Right lobe of liver (tissue), 6 donors: ENCODE measurements at regions not wholly inside any gene's neighbourhood (a gene's known extent, or its start where the extent isn't known, plus 50 kb on each side); places are given as distances from the start of the nearest gene placed in this dataset.

Experiments used
- ATAC-seq, 4 donors: fragments of 200-7000 bp; cut with Tn5 transposase; one replicate each; pipeline ENCODE4 v1.9.1; 2020; ENCODE audit warnings: mild to moderate bottlenecking in 4 of 4, moderate library complexity in 4 of 4
- DNase-seq, 3 donors: peaks; one replicate each; pipeline ENCODE4 v3.0.0-alpha.2; 2020
- H3K27ac ChIP-seq, 3 donors: fragments of 200-600 bp; one replicate each; pipeline ENCODE4 v1.8.0; 2022
- H3K27me3 ChIP-seq, 2 donors: fragments of 200-600 bp; one replicate each; pipeline ENCODE4 v1.8.0; 2022
- H3K36me3 ChIP-seq, 4 donors: fragments of 200-600 bp; sonication (generic) in 1 of 4; one replicate each; pipeline versions ENCODE4 v1.5.1 to v1.8.0; 2017 to 2022; ENCODE audit warnings: control low read depth in 1 of 4
- H3K4me1 ChIP-seq, 4 donors: fragments of 200-600 bp; sonication (generic) in 1 of 4; one replicate each; pipeline versions ENCODE4 v1.5.1 to v1.8.0; 2017 to 2022; ENCODE audit warnings: control low read depth in 1 of 4
- H3K4me3 ChIP-seq, 3 donors: fragments of 200-600 bp; one replicate each; pipeline ENCODE4 v1.8.0; 2022
- H3K9me3 ChIP-seq, 4 donors: fragments of 200-600 bp; sonication (generic) in 1 of 4; one replicate each; pipeline versions ENCODE4 v1.5.1 to v1.8.0; 2017 to 2022; ENCODE audit warnings: control low read depth in 1 of 4
- POLR2A ChIP-seq: fragments of 450-650 bp; IDR thresholded peaks from one replicate; pipeline ENCODE4 v1.6.1; 2017; ENCODE audit warnings: antibody characterized with exemption, mild to moderate bottlenecking
- WGBS: methylation state at CpG from one replicate; pipeline ENCODE4 v1.1.6; 2018; ENCODE audit warnings: low coverage, low lambda C conversion rate; ENCODE audit not compliant: insufficient coverage; ENCODE audit errors: missing lambda C conversion rate; 5-methylcytosine and 5-hydroxymethylcytosine counted together
- intact Hi-C, 2 donors: fragments of 100-400 bp; cut with DNase I; formaldehyde crosslinking; loops; one replicate each; pipeline versions ENCODE4 v1.11.2 to v1.14.1; 2022
- TF ChIP-seq, protein P1 (sequence below), 4 donors: fragments of 200-600 bp in 3 of 4; fragments of 450-650 bp in 1 of 4; IDR thresholded peaks; one replicate each; pipeline versions ENCODE4 v1.5.1 to v1.8.0; 2016 to 2022; ENCODE audit warnings: antibody characterized with exemption in 4 of 4, mild to moderate bottlenecking in 2 of 4
- donor health status: DM: no; HTN: yes; CAD: no.
- donor health status: DM: no; HTN: no; CAD: no.
- donor health status: DM: no; HTN: no; CAD: no.
- donor health status: DM: no; HTN: yes; CAD: no.
- donor health status: DM: no; HTN: yes; CAD: no.

DNA sequence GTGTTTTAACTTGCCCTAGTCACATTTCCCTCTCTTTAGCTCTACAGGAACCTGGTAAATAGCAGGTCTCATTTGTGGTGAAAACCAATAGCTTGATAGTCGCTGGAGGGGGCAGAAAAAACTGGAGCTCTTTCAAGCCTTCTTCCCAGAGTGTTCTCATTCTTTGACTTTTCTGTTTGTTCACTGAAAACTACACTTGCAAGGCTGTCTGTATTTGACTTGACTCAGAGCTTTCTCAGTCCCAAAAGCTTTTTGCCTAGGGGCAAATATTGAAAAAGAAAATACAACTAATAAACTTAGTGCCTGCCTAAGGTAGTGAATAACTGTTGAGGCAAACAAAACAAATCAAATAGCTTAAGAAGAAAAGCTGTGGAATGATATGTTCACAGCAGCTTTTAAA, 217.1 kb upstream of the CHRM3 start:
- Histone ChIP-seq H3K27me3 (no peaks in the 10 kb centered on the region), H3K27ac (no peak overlapping the region), H3K9me3 (no peaks in the 10 kb centered on the region), H3K36me3 (no peaks in the 10 kb centered on the region), H3K4me1 (no peaks in the 10 kb centered on the region), H3K4me3 (no peak overlapping the region)
- TF ChIP-seq, protein P1, sequence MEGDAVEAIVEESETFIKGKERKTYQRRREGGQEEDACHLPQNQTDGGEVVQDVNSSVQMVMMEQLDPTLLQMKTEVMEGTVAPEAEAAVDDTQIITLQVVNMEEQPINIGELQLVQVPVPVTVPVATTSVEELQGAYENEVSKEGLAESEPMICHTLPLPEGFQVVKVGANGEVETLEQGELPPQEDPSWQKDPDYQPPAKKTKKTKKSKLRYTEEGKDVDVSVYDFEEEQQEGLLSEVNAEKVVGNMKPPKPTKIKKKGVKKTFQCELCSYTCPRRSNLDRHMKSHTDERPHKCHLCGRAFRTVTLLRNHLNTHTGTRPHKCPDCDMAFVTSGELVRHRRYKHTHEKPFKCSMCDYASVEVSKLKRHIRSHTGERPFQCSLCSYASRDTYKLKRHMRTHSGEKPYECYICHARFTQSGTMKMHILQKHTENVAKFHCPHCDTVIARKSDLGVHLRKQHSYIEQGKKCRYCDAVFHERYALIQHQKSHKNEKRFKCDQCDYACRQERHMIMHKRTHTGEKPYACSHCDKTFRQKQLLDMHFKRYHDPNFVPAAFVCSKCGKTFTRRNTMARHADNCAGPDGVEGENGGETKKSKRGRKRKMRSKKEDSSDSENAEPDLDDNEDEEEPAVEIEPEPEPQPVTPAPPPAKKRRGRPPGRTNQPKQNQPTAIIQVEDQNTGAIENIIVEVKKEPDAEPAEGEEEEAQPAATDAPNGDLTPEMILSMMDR (IDR thresholded peaks at IDR 0.05): no peak
- TF ChIP-seq POLR2A: no peak
- ATAC-seq (no peak), DNase-seq (no peak)
- intact Hi-C loops: no loop called here
- WGBS: 69% methylated on average over 1 of the region's 1 CpG

DNA sequence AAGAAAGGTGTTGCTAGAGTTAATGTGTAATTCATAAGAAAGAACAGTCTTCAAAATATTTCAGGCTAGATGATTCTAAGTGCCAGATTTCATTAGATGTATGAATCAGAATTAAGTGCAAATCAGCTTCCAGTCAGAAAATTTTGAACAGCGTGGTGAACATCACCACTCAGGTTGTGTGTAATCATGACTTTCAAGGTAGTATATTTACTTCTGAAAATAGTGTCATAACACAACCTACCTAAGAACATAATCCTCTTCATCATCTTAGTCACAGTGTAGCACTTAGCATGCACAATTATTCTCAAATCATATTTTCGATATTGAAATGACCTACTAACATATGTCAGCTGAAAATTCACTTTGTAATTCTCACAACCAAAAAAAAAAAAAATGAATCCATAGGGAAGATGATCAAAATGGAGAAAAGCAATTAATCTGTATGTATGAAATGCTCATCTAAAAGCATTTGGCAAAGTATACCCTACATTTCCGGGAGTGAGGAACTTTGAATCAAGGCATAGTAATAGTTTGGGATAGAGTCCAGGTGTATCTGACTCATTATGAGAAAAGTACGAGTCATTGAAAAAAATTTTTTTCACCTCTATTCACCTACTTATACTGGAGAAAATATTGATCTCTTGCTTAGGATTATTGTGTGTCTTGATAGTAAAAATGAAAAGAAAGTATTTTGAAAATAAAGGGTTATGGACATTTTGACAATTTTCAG, 221.8 kb upstream of the CHRM3 start:
- TF ChIP-seq POLR2A: no peak
- Histone ChIP-seq H3K4me1 (no peaks in the 10 kb centered on the region), H3K36me3 (no peaks in the 10 kb centered on the region), H3K27ac (no peak overlapping the region), H3K4me3 (no peak overlapping the region), H3K27me3 (no peaks in the 10 kb centered on the region), H3K9me3 (no peaks in the 10 kb centered on the region)
- no peak for DNase-seq
- ATAC-seq: no peak
- WGBS: 52% methylated on average over 4 of the region's 4 CpGs
- intact Hi-C loops: no loop called here

DNA sequence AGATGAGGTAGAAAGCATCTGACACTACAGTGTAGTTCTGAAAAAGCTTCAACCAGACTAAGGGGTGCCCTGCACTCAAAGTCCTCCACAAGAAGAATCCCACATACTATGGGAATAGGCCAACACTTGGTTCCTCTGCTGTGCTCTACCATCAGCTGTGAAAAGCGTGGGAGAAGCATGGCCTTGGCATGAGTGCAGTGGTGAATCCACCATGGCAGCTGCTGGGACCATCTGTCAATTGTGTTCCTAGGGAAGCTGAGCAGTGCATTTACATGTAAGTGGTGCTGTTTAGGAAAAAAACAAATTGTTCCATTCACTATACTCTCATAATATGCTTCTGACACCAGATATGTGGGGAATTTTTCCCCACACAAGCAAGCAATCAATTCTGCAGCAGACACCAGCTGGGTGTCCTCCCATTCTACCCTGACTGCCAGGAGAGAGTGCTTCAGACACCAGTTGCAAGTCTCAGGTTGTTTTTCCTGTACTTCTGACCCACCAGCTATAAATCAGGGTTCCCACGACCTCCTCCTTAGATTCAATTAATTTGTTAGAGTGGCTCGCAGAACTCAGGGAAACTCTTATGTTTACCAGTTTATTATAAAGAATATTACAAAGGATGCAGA, 230.8 kb upstream of the CHRM3 start:
- ATAC-seq (no peak), DNase-seq (no peak)
- Histone ChIP-seq H3K4me1 (no peaks in the 10 kb centered on the region), H3K36me3 (no peaks in the 10 kb centered on the region), H3K9me3 (no peaks in the 10 kb centered on the region), H3K27ac (no peak overlapping the region), H3K27me3 (no peaks in the 10 kb centered on the region), H3K4me3 (no peak overlapping the region)
- WGBS: 34% methylated on average over 3 of the region's 3 CpGs
- intact Hi-C loops: no loop called here
- no peak for TF ChIP-seq POLR2A
- TF ChIP-seq, protein P1 (IDR thresholded peaks at IDR 0.05): no peak

DNA sequence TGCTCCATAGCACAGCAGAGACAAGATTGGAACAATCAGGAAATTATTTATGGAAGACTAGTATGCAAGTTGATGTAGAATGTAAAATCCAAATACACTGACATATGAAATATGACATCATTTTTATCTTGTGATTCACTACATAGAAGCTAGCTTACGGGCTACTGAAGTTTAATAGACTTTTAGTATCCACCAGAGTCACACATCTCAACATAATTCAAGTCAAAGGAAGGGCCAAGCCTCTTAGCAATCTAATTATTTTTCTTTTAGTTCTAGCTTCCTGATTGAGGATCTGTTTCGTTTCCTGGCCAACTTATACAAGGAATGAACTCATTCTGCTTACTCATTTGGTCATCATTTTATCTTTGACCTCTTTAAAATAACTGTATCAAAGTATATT, 234.4 kb upstream of the CHRM3 start:
- no peak for DNase-seq
- no peaks in the 10 kb centered on the region for H3K27me3 ChIP-seq
- H3K36me3 ChIP-seq: no peaks in the 10 kb centered on the region
- H3K27ac ChIP-seq: no peak overlapping the region
- no peaks in the 10 kb centered on the region for H3K4me1 ChIP-seq
- no peaks in the 10 kb centered on the region for H3K9me3 ChIP-seq
- no peak for ATAC-seq
- H3K4me3 ChIP-seq: no peak overlapping the region
- TF ChIP-seq, protein P1 (IDR thresholded peaks at IDR 0.05): no peak
- no peak for TF ChIP-seq POLR2A
- 33% methylated on average over 2 of the region's 2 CpGs for WGBS
- intact Hi-C loops: no loop called here

DNA sequence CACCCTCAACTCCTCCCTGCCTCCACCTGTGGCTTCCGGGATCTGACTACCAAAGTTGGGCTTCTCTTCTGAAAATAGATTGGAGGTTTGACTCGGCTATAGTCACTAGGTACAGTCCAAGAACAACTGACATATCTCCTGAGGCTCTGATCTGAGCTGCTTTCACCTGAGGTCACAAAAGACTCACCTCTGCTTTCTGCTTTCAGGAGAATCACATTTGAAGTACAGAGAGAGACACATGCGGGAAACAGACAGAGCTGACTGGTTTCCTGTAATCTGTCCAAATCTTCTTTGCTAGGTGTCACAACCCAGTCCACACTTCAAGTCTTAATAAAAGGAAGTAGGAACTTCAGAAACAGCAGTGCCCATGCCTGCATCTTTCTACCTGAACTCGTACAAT, 245.4 kb upstream of the CHRM3 start:
- intact Hi-C loops: no loop called here
- Histone ChIP-seq H3K9me3 (no peaks in the 10 kb centered on the region), H3K27ac (no peak overlapping the region), H3K4me3 (no peak overlapping the region), H3K4me1 (no peaks in the 10 kb centered on the region), H3K36me3 (no peaks in the 10 kb centered on the region), H3K27me3 (no peaks in the 10 kb centered on the region)
- WGBS: 60% methylated on average over 3 of the region's 4 CpGs
- DNase-seq (no peak), ATAC-seq (no peak)
- TF ChIP-seq, protein P1 (IDR thresholded peaks at IDR 0.05): no peak
- no peak for TF ChIP-seq POLR2A
